PC-9 (cell line): ENCODE measurements at regions not wholly inside any gene's neighbourhood (a gene's known extent, or its start where the extent isn't known, plus 50 kb on each side); places are given as distances from the start of the nearest gene placed in this dataset.

Experiments
- BruUV-seq: library from RNA; stranded (reverse); fragments of 400-500 nt; replicated peaks from 2 replicates; lab custom pipeline; 2021; lab: Mats Ljungman, UMichigan
- CTCF ChIA-PET: fragments of 300-600 bp; sonication (Branson Sonifier 250); formaldehyde crosslinking; loops from one replicate; lab custom pipeline; 2022; ENCODE audit warnings: antibody characterized with exemption; lab: Charles Lee
- POLR2A ChIA-PET: fragments of 300-600 bp; sonication (Branson Sonifier 250); formaldehyde crosslinking; loops from one replicate; lab custom pipeline; 2022; ENCODE audit warnings: antibody characterized with exemption; ENCODE audit not compliant: unreplicated experiment; lab: Charles Lee
- DNase-seq, 2 experiments: peaks; one replicate each; pipeline versions ENCODE4 v3.0.0 to v3.0.0-alpha.2; 2015 to 2022; ENCODE audit warnings: mixed read lengths in 1 of 2
- H2AFZ ChIP-seq: fragments of 200-600 bp; sonication (generic); 2 replicates; pipeline ENCODE4 v1.8.1; 2017; ENCODE audit warnings: antibody characterized with exemption
- H3F3A ChIP-seq: fragments of 200-600 bp; sonication (generic); 2 replicates; pipeline ENCODE4 v1.8.1; 2017; ENCODE audit warnings: antibody characterized with exemption, mild to moderate bottlenecking, low read depth; ENCODE audit not compliant: insufficient read depth
- H3K27ac ChIP-seq: fragments of 200-600 bp; sonication (generic); 2 replicates; pipeline ENCODE4 v1.6.1; 2016; ENCODE audit warnings: mixed run types
- H3K27me3 ChIP-seq: fragments of 200-600 bp; sonication (generic); 2 replicates; pipeline ENCODE4 v1.6.1; 2016; ENCODE audit warnings: low read depth, mixed run types; ENCODE audit not compliant: insufficient read depth
- H3K36me3 ChIP-seq: fragments of 200-600 bp; sonication (generic); 2 replicates; pipeline ENCODE4 v1.6.1; 2016; ENCODE audit warnings: low read depth, mixed run types
- H3K4me1 ChIP-seq: fragments of 200-600 bp; sonication (generic); replicated peaks from 2 replicates; pipeline ENCODE4 v1.6.1; 2016; ENCODE audit warnings: mixed run types; ENCODE audit not compliant: insufficient read depth
- H3K4me2 ChIP-seq: fragments of 200-600 bp; sonication (generic); 2 replicates; pipeline ENCODE4 v1.6.1; 2017; ENCODE audit warnings: mixed run types
- H3K4me3 ChIP-seq: fragments of 200-600 bp; sonication (generic); 2 replicates; pipeline ENCODE4 v1.6.1; 2016; ENCODE audit warnings: mixed run types
- H3K79me2 ChIP-seq: fragments of 200-600 bp; sonication (generic); 2 replicates; pipeline ENCODE4 v1.6.1; 2017; ENCODE audit warnings: low read depth, mixed run types
- H3K9me2 ChIP-seq: fragments of 200-600 bp; sonication (generic); 2 replicates; pipeline ENCODE4 v1.8.1; 2017; ENCODE audit warnings: mild to moderate bottlenecking; ENCODE audit not compliant: insufficient read depth
- H3K9me3 ChIP-seq: fragments of 200-600 bp; sonication (generic); 2 replicates; pipeline ENCODE4 v1.8.1; 2016; ENCODE audit warnings: low read depth; ENCODE audit not compliant: insufficient read depth
- H4K20me1 ChIP-seq: fragments of 200-600 bp; sonication (generic); 2 replicates; pipeline ENCODE4 v1.8.1; 2017; ENCODE audit not compliant: insufficient read depth
- EZH2 ChIP-seq: fragments of 200-600 bp; sonication (generic); IDR thresholded peaks from 2 replicates; pipeline ENCODE4 v1.8.0; 2017; ENCODE audit warnings: antibody characterized with exemption, low read depth
- intact Hi-C: fragments of 100-400 bp; cut with micrococcal nuclease; formaldehyde crosslinking; loops from one replicate; pipeline ENCODE4 v1.10.0; 2022; ENCODE audit not compliant: unreplicated experiment
- TF ChIP-seq, protein P1 (sequence below): fragments of 200-600 bp; sonication (generic); conservative IDR thresholded peaks from 2 replicates; pipeline ENCODE4 v1.6.1; 2017; ENCODE audit warnings: mixed run types, antibody characterized with exemption, mild to moderate bottlenecking, moderate library complexity

DNA sequence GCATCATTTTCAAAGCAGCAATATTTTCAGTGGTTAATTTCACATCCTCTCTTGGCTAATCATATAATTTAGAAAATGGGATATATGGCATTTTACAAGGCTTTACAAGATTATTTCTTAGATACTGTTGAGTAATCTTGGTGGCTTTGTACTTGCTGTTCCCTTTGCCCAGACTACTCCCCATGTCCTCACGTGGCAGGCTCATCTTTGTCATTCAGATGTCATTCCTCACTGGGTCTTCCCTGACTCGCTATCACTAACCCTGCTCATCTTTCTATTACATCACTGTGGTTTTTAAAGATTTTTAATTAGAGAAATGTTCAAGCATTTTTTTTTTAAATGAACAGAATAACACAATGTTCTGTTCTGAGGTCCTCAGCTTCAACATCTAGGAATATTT, 240.0 kb upstream of the IRX5 start:
- Histone ChIP-seq H3K27ac (no peak overlapping the region), H3K9me2 (no peaks in the 10 kb centered on the region), H3F3A (no peaks in the 10 kb centered on the region), H3K4me1 (no peaks in the 10 kb centered on the region), H3K4me2 (no peak overlapping the region), H3K4me3 (no peak overlapping the region), H3K36me3 (no peaks in the 10 kb centered on the region), H3K79me2 (no peaks in the 10 kb centered on the region), H3K27me3 (no peaks in the 10 kb centered on the region), H3K9me3 (no peaks in the 10 kb centered on the region), H2AFZ (no peak overlapping the region), H4K20me1 (no peaks in the 10 kb centered on the region)
- ChIA-PET CTCF (no interaction called here), POLR2A (no interaction called here)
- intact Hi-C loops = no loop called here
- TF ChIP-seq, protein P1, sequence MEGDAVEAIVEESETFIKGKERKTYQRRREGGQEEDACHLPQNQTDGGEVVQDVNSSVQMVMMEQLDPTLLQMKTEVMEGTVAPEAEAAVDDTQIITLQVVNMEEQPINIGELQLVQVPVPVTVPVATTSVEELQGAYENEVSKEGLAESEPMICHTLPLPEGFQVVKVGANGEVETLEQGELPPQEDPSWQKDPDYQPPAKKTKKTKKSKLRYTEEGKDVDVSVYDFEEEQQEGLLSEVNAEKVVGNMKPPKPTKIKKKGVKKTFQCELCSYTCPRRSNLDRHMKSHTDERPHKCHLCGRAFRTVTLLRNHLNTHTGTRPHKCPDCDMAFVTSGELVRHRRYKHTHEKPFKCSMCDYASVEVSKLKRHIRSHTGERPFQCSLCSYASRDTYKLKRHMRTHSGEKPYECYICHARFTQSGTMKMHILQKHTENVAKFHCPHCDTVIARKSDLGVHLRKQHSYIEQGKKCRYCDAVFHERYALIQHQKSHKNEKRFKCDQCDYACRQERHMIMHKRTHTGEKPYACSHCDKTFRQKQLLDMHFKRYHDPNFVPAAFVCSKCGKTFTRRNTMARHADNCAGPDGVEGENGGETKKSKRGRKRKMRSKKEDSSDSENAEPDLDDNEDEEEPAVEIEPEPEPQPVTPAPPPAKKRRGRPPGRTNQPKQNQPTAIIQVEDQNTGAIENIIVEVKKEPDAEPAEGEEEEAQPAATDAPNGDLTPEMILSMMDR = no peak
- no peak for TF ChIP-seq EZH2
- DNase-seq = no peak
- no TSS peak for BruUV-seq

DNA sequence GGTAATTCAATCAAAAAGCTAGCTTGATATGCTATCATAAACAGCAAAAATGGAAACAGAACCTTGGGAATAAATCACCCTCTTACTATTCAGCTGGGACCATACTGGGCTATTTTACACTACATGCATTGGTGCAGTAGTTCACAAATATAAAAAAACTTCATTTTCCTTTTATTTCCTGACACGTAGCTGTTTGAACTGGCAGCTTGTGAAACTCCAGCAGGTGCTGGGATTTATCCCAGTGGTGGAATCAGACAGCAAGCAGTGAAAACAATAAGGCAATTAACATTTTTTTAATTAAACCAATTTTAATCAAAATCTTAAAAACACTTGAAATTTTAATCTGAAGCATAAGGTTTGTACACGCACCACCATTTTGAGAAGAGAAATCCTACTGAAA, 240.4 kb upstream of the IRX5 start:
- H3K27me3 ChIP-seq = no peaks in the 10 kb centered on the region
- no peak overlapping the region for H3K4me2 ChIP-seq
- CTCF ChIA-PET = no interaction called here
- intact Hi-C loops = no loop called here
- H2AFZ ChIP-seq = no peak overlapping the region
- no peaks in the 10 kb centered on the region for H3K4me1 ChIP-seq
- H3K4me3 ChIP-seq = no peak overlapping the region
- no peaks in the 10 kb centered on the region for H3K79me2 ChIP-seq
- no peaks in the 10 kb centered on the region for H3K36me3 ChIP-seq
- H3K9me3 ChIP-seq = no peaks in the 10 kb centered on the region
- POLR2A ChIA-PET = no interaction called here
- H4K20me1 ChIP-seq = no peaks in the 10 kb centered on the region
- no peaks in the 10 kb centered on the region for H3K9me2 ChIP-seq
- H3K27ac ChIP-seq = no peak overlapping the region
- TF ChIP-seq EZH2 = no peak
- TF ChIP-seq, protein P1 = no peak
- H3F3A ChIP-seq = no peaks in the 10 kb centered on the region
- BruUV-seq = no TSS peak
- DNase-seq = no peak

- Histone ChIP-seq H3K4me3 (no peak overlapping the region), H3K9me3 (no peaks in the 10 kb centered on the region), H3F3A (no peaks in the 10 kb centered on the region), H3K36me3 (no peaks in the 10 kb centered on the region), H3K79me2 (no peaks in the 10 kb centered on the region), H3K9me2 (no peaks in the 10 kb centered on the region), H4K20me1 (no peaks in the 10 kb centered on the region), H3K4me2 (no peak overlapping the region), H3K27me3 (no peaks in the 10 kb centered on the region), H3K4me1 (no peaks in the 10 kb centered on the region), H3K27ac (no peak overlapping the region), H2AFZ (no peak overlapping the region)
- no TSS peak for BruUV-seq
- no peak for TF ChIP-seq EZH2
- ChIA-PET POLR2A (no interaction called here), CTCF (no interaction called here)
- no peak for DNase-seq
- intact Hi-C loops = no loop called here
These were observed 241.4 kb upstream of the IRX5 start for GRCh38 chr16:54689072-54689865.

- DNase-seq = no peak
- no peaks in the 10 kb centered on the region for H3K4me1 ChIP-seq
- H3K9me2 ChIP-seq = no peaks in the 10 kb centered on the region
- no peaks in the 10 kb centered on the region for H3K9me3 ChIP-seq
- H2AFZ ChIP-seq = no peak overlapping the region
- H3K36me3 ChIP-seq = no peaks in the 10 kb centered on the region
- no peak overlapping the region for H3K4me3 ChIP-seq
- TF ChIP-seq, protein P1 = no peak
- TF ChIP-seq EZH2 = no peak
- H3K4me2 ChIP-seq = no peak overlapping the region
- no TSS peak for BruUV-seq
- no peak overlapping the region for H3K27ac ChIP-seq
- intact Hi-C loops = no loop called here
- CTCF ChIA-PET = no interaction called here
- no peaks in the 10 kb centered on the region for H3K79me2 ChIP-seq
- no peaks in the 10 kb centered on the region for H4K20me1 ChIP-seq
- H3F3A ChIP-seq = no peaks in the 10 kb centered on the region
- POLR2A ChIA-PET = no interaction called here
- H3K27me3 ChIP-seq = no peaks in the 10 kb centered on the region
These were observed 242.3 kb upstream of the IRX5 start for GRCh38 chr16:54688339-54688738.
